ENCODE measurements at regions not wholly inside any gene's neighbourhood (a gene's known extent, or its start where the extent isn't known, plus 50 kb on each side); places are given as distances from the start of the nearest gene placed in this dataset.

GRCh38 chr16:86026171-86026910, 127.4 kb downstream of the IRF8 start:
- peak; percentile 76 to 92 for DNase-seq
- Histone ChIP-seq H3K4me1 (ENCODE audit: control insufficient read depth in 3 of 3, insufficient read depth in 2 of 3, low read depth in 1 of 3, low read length in 2 of 3) (peaks cover 0 to 17% (median 4%) of the 10 kb centered on the region in 3 donors), H3K27ac (ENCODE audit: low read depth in 1 of 3, low read length in 2 of 3) (peak overlapping the region in 2 of 3 donors; percentile 34 to 52), H3K27me3 (ENCODE audit: control insufficient read depth in 3 of 3, insufficient read depth in 3 of 3, low read length in 3 of 3) (peaks cover 0 to 7% (median 2%) of the 10 kb centered on the region in 3 donors), H3K36me3 (ENCODE audit: control insufficient read depth in 3 of 3, insufficient read depth in 2 of 3, low read depth in 1 of 3, low read length in 3 of 3) (no peaks in the 10 kb centered on the region), H3K4me3 (ENCODE audit: low read depth in 1 of 3, low read length in 3 of 3) (no peak overlapping the region), H3K9me3 (ENCODE audit: control insufficient read depth in 2 of 2, insufficient read depth in 1 of 2, low read depth in 1 of 2, low read length in 1 of 2) (peaks cover 0 to 23% of the 10 kb centered on the region in 2 donors)
- FAIRE-seq: no peak
- WGBS, 3 donors: 34 to 69% (median 50%) methylated on average over 15 of the region's 15 CpGs

- peaks cover 0 to 7% (median 2%) of the 10 kb centered on the region in 3 donors for H3K27me3 ChIP-seq (ENCODE audit: control insufficient read depth in 3 of 3, insufficient read depth in 3 of 3, low read length in 3 of 3)
- FAIRE-seq (no peak), DNase-seq (no peak)
- 23 to 60% (median 33%) methylated on average over 7 of the region's 7 CpGs for WGBS, 3 donors
- peaks cover 0 to 17% (median 4%) of the 10 kb centered on the region in 3 donors for H3K4me1 ChIP-seq (ENCODE audit: control insufficient read depth in 3 of 3, insufficient read depth in 2 of 3, low read depth in 1 of 3, low read length in 2 of 3)
- peaks cover 0 to 23% of the 10 kb centered on the region in 2 donors for H3K9me3 ChIP-seq (ENCODE audit: control insufficient read depth in 2 of 2, insufficient read depth in 1 of 2, low read depth in 1 of 2, low read length in 1 of 2)
- peak overlapping the region in 1 of 3 donors; percentile 52 for H3K27ac ChIP-seq (ENCODE audit: low read depth in 1 of 3, low read length in 2 of 3)
- H3K4me3 ChIP-seq (ENCODE audit: low read depth in 1 of 3, low read length in 3 of 3): no peak overlapping the region
- H3K36me3 ChIP-seq (ENCODE audit: control insufficient read depth in 3 of 3, insufficient read depth in 2 of 3, low read depth in 1 of 3, low read length in 3 of 3): no peaks in the 10 kb centered on the region
These were observed 128.0 kb downstream of the IRF8 start for GRCh38 chr16:86026916-86027315.

GRCh38 chr16:86027373-86028126, 128.6 kb downstream of the IRF8 start:
- H3K27ac ChIP-seq (ENCODE audit: low read depth in 1 of 3, low read length in 2 of 3): peak overlapping the region in 2 of 3 donors; percentile 15 to 52

GRCh38 chr16:86029131-86029741, 130.3 kb downstream of the IRF8 start:
- Histone ChIP-seq H3K9me3 (ENCODE audit: control insufficient read depth in 2 of 2, insufficient read depth in 1 of 2, low read depth in 1 of 2, low read length in 1 of 2) (peaks cover 0 to 21% of the 10 kb centered on the region in 2 donors), H3K36me3 (ENCODE audit: control insufficient read depth in 3 of 3, insufficient read depth in 2 of 3, low read depth in 1 of 3, low read length in 3 of 3) (no peaks in the 10 kb centered on the region), H3K27me3 (ENCODE audit: control insufficient read depth in 3 of 3, insufficient read depth in 3 of 3, low read length in 3 of 3) (peaks cover 0 to 10% (median 2%) of the 10 kb centered on the region in 3 donors), H3K4me3 (ENCODE audit: low read depth in 1 of 3, low read length in 3 of 3) (no peak overlapping the region), H3K27ac (ENCODE audit: low read depth in 1 of 3, low read length in 2 of 3) (peak overlapping the region in 1 of 3 donors; percentile 3), H3K4me1 (ENCODE audit: control insufficient read depth in 3 of 3, insufficient read depth in 2 of 3, low read depth in 1 of 3, low read length in 2 of 3) (peaks cover 0 to 21% (median 4%) of the 10 kb centered on the region in 3 donors)
- FAIRE-seq: no peak
- 6 to 20% (median 14%) methylated on average over 18 to 20 of the region's 20 CpGs for WGBS, 3 donors
- DNase-seq: peak; percentile 56 to 65

More at GRCh38 chr16:86027373-86028126, 128.6 kb downstream of the IRF8 start:
- Histone ChIP-seq H3K27me3 (ENCODE audit: control insufficient read depth in 3 of 3, insufficient read depth in 3 of 3, low read length in 3 of 3) (peaks cover 0 to 10% (median 2%) of the 10 kb centered on the region in 3 donors), H3K9me3 (ENCODE audit: control insufficient read depth in 2 of 2, insufficient read depth in 1 of 2, low read depth in 1 of 2, low read length in 1 of 2) (peaks cover 0 to 23% of the 10 kb centered on the region in 2 donors), H3K4me3 (ENCODE audit: low read depth in 1 of 3, low read length in 3 of 3) (no peak overlapping the region), H3K4me1 (ENCODE audit: control insufficient read depth in 3 of 3, insufficient read depth in 2 of 3, low read depth in 1 of 3, low read length in 2 of 3) (peaks cover 0 to 21% (median 4%) of the 10 kb centered on the region in 3 donors), H3K36me3 (ENCODE audit: control insufficient read depth in 3 of 3, insufficient read depth in 2 of 3, low read depth in 1 of 3, low read length in 3 of 3) (no peaks in the 10 kb centered on the region)
- DNase-seq (peak; percentile 59 to 88), FAIRE-seq (no peak)
- WGBS, 3 donors: 12 to 66% (median 43%) methylated on average over 11 of the region's 11 CpGs

GRCh38 chr16:86030116-86030515, 131.2 kb downstream of the IRF8 start:
- FAIRE-seq (no peak), DNase-seq (no peak)
- WGBS, 3 donors: 90 to 93% (median 93%) methylated on average over 10 of the region's 10 CpGs
- H3K27me3 ChIP-seq (ENCODE audit: control insufficient read depth in 3 of 3, insufficient read depth in 3 of 3, low read length in 3 of 3): peaks cover 0 to 10% (median 0%) of the 10 kb centered on the region in 3 donors
- peaks cover 0 to 17% of the 10 kb centered on the region in 2 donors for H3K9me3 ChIP-seq (ENCODE audit: control insufficient read depth in 2 of 2, insufficient read depth in 1 of 2, low read depth in 1 of 2, low read length in 1 of 2)
- no peak overlapping the region for H3K4me3 ChIP-seq (ENCODE audit: low read depth in 1 of 3, low read length in 3 of 3)
- no peaks in the 10 kb centered on the region for H3K36me3 ChIP-seq (ENCODE audit: control insufficient read depth in 3 of 3, insufficient read depth in 2 of 3, low read depth in 1 of 3, low read length in 3 of 3)
- H3K27ac ChIP-seq (ENCODE audit: low read depth in 1 of 3, low read length in 2 of 3): no peak overlapping the region
- H3K4me1 ChIP-seq (ENCODE audit: control insufficient read depth in 3 of 3, insufficient read depth in 2 of 3, low read depth in 1 of 3, low read length in 2 of 3): peaks cover 0 to 21% (median 4%) of the 10 kb centered on the region in 3 donors

GRCh38 chr16:86031141-86031678, 132.2 kb downstream of the IRF8 start:
- no peak overlapping the region for H3K27ac ChIP-seq (ENCODE audit: low read depth in 1 of 3, low read length in 2 of 3)
- H3K4me1 ChIP-seq (ENCODE audit: control insufficient read depth in 3 of 3, insufficient read depth in 2 of 3, low read depth in 1 of 3, low read length in 2 of 3): peaks cover 0 to 21% (median 4%) of the 10 kb centered on the region in 3 donors
- peaks cover 0 to 17% of the 10 kb centered on the region in 2 donors for H3K9me3 ChIP-seq (ENCODE audit: control insufficient read depth in 2 of 2, insufficient read depth in 1 of 2, low read depth in 1 of 2, low read length in 1 of 2)
- WGBS, 3 donors: 83 to 95% (median 94%) methylated on average over 5 of the region's 5 CpGs
- H3K36me3 ChIP-seq (ENCODE audit: control insufficient read depth in 3 of 3, insufficient read depth in 2 of 3, low read depth in 1 of 3, low read length in 3 of 3): no peaks in the 10 kb centered on the region
- no peak overlapping the region for H3K4me3 ChIP-seq (ENCODE audit: low read depth in 1 of 3, low read length in 3 of 3)
- FAIRE-seq (no peak), DNase-seq (no peak)
- H3K27me3 ChIP-seq (ENCODE audit: control insufficient read depth in 3 of 3, insufficient read depth in 3 of 3, low read length in 3 of 3): peaks cover 0 to 10% (median 0%) of the 10 kb centered on the region in 3 donors

- WGBS, 3 donors: 51 to 57% (median 54%) methylated on average over 19 of the region's 19 CpGs
- no peak for DNase-seq
- Histone ChIP-seq H3K9me3 (ENCODE audit: control insufficient read depth in 2 of 2, insufficient read depth in 1 of 2, low read depth in 1 of 2, low read length in 1 of 2) (peaks cover 0 to 11% of the 10 kb centered on the region in 2 donors), H3K27me3 (ENCODE audit: control insufficient read depth in 3 of 3, insufficient read depth in 3 of 3, low read length in 3 of 3) (peaks cover 0 to 10% (median 0%) of the 10 kb centered on the region in 3 donors), H3K4me1 (ENCODE audit: control insufficient read depth in 3 of 3, insufficient read depth in 2 of 3, low read depth in 1 of 3, low read length in 2 of 3) (peaks cover 0 to 13% (median 0%) of the 10 kb centered on the region in 3 donors), H3K27ac (ENCODE audit: low read depth in 1 of 3, low read length in 2 of 3) (no peak overlapping the region), H3K36me3 (ENCODE audit: control insufficient read depth in 3 of 3, insufficient read depth in 2 of 3, low read depth in 1 of 3, low read length in 3 of 3) (no peaks in the 10 kb centered on the region), H3K4me3 (ENCODE audit: low read depth in 1 of 3, low read length in 3 of 3) (no peak overlapping the region)
- FAIRE-seq: no peak
These were observed 134.1 kb downstream of the IRF8 start for GRCh38 chr16:86033016-86033474.

GRCh38 chr16:86033971-86034370, 135.0 kb downstream of the IRF8 start:
- Histone ChIP-seq H3K36me3 (ENCODE audit: control insufficient read depth in 3 of 3, insufficient read depth in 2 of 3, low read depth in 1 of 3, low read length in 3 of 3) (no peaks in the 10 kb centered on the region), H3K27me3 (ENCODE audit: control insufficient read depth in 3 of 3, insufficient read depth in 3 of 3, low read length in 3 of 3) (peaks cover 0 to 10% (median 0%) of the 10 kb centered on the region in 3 donors), H3K4me3 (ENCODE audit: low read depth in 1 of 3, low read length in 3 of 3) (no peak overlapping the region), H3K9me3 (ENCODE audit: control insufficient read depth in 2 of 2, insufficient read depth in 1 of 2, low read depth in 1 of 2, low read length in 1 of 2) (peaks cover 0 to 7% of the 10 kb centered on the region in 2 donors), H3K27ac (ENCODE audit: low read depth in 1 of 3, low read length in 2 of 3) (no peak overlapping the region), H3K4me1 (ENCODE audit: control insufficient read depth in 3 of 3, insufficient read depth in 2 of 3, low read depth in 1 of 3, low read length in 2 of 3) (peaks cover 0 to 19% (median 0%) of the 10 kb centered on the region in 3 donors)
- DNase-seq: no peak
- 82 to 87% (median 84%) methylated on average over 4 of the region's 4 CpGs for WGBS, 3 donors
- FAIRE-seq: no peak
